ENCODE measurements at regions not wholly inside any gene's neighbourhood (a gene's known extent, or its start where the extent isn't known, plus 50 kb on each side); places are given as distances from the start of the nearest gene placed in this dataset.

- TF ChIP-seq CTCF (conservative IDR thresholded peaks at IDR 0.05) = no peak
- no peak for TF ChIP-seq ZFX (IDR thresholded peaks at IDR 0.05)
Observed at GRCh38 chr3:187966636-187967406, 187.1 kb upstream of the LPP start.
